DOHH2 (cell line): ENCODE measurements at regions not wholly inside any gene's neighbourhood (a gene's known extent, or its start where the extent isn't known, plus 50 kb on each side); places are given as distances from the start of the nearest gene placed in this dataset.

Experiments used
- H3F3A ChIP-seq: fragments of 200-600 bp; sonication (generic), shearing (Covaris generic); 2 replicates; pipeline ENCODE4 v1.6.0; 2016; ENCODE audit warnings: antibody characterized with exemption, mild to moderate bottlenecking; ENCODE audit not compliant: control insufficient read depth, insufficient read depth
- H3K27ac ChIP-seq: fragments of 200-600 bp; sonication (generic); 2 replicates; pipeline ENCODE4 v1.5.1; 2014; ENCODE audit warnings: low read depth, mild to moderate bottlenecking, low read length, moderate library complexity
- H3K27me3 ChIP-seq: fragments of 200-600 bp; sonication (generic); 2 replicates; pipeline ENCODE4 v1.6.1; 2014; ENCODE audit warnings: mild to moderate bottlenecking, low read length, mixed read lengths; ENCODE audit not compliant: control insufficient read depth
- H3K36me3 ChIP-seq: fragments of 200-600 bp; sonication (generic); 2 replicates; pipeline ENCODE4 v1.6.1; 2014; ENCODE audit warnings: mild to moderate bottlenecking, low read length, moderate library complexity, mixed read lengths; ENCODE audit not compliant: control insufficient read depth
- H3K4me1 ChIP-seq: fragments of 200-600 bp; sonication (generic); 2 replicates; pipeline ENCODE4 v1.6.1; 2014; ENCODE audit warnings: mild to moderate bottlenecking, low read length, mixed read lengths; ENCODE audit not compliant: control insufficient read depth
- H3K4me2 ChIP-seq: fragments of 200-600 bp; sonication (generic); 2 replicates; pipeline ENCODE4 v1.6.0; 2014; ENCODE audit warnings: mild to moderate bottlenecking, low read length, moderate library complexity
- H3K4me3 ChIP-seq: fragments of 200-600 bp; sonication (generic); 2 replicates; pipeline ENCODE4 v1.5.1; 2014; ENCODE audit warnings: mild to moderate bottlenecking, low read length, mixed read lengths
- H3K79me2 ChIP-seq: fragments of 200-600 bp; sonication (generic); 2 replicates; pipeline ENCODE4 v1.6.1; 2014; ENCODE audit warnings: mild to moderate bottlenecking, low read length, mixed read lengths; ENCODE audit not compliant: control insufficient read depth
- H3K9me2 ChIP-seq: fragments of 200-600 bp; sonication (generic); replicated peaks from 2 replicates; pipeline ENCODE4 v1.6.1; 2014; ENCODE audit warnings: mild to moderate bottlenecking, low read length, mixed read lengths; ENCODE audit not compliant: control insufficient read depth
- H3K9me3 ChIP-seq: fragments of 200-600 bp; sonication (generic); 2 replicates; pipeline ENCODE4 v1.6.1; 2014; ENCODE audit warnings: antibody characterized with exemption, low read length, mixed read lengths; ENCODE audit not compliant: control insufficient read depth, insufficient read depth
- H4K20me1 ChIP-seq: fragments of 200-600 bp; sonication (generic); 2 replicates; pipeline ENCODE4 v1.6.0; 2014; ENCODE audit warnings: low read depth, mild to moderate bottlenecking, antibody characterized with exemption, low read length, moderate library complexity; ENCODE audit not compliant: control insufficient read depth, insufficient read depth
- CTCF ChIP-seq: fragments of 200-600 bp; sonication (generic); IDR thresholded peaks from one replicate; pipeline ENCODE4 v1.5.1; 2014; ENCODE audit warnings: antibody characterized with exemption, mild to moderate bottlenecking, low read depth, low read length; ENCODE audit not compliant: poor library complexity, severe bottlenecking
- EZH2phosphoT487 ChIP-seq: fragments of 200-600 bp; sonication (generic); IDR thresholded peaks from 2 replicates; pipeline ENCODE4 v1.6.1; 2017; ENCODE audit warnings: borderline replicate concordance, mild to moderate bottlenecking, antibody characterized with exemption, low read length, moderate library complexity, mixed read lengths

- TF ChIP-seq EZH2phosphoT487 (no peak), CTCF (no peak)
- H3K27ac ChIP-seq: no peak overlapping the region
- no peaks in the 10 kb centered on the region for H4K20me1 ChIP-seq
- H3K9me2 ChIP-seq: no peaks in the 10 kb centered on the region
- H3K79me2 ChIP-seq: no peaks in the 10 kb centered on the region
- H3K4me3 ChIP-seq: no peak overlapping the region
- H3K4me2 ChIP-seq: no peak overlapping the region
- no peaks in the 10 kb centered on the region for H3K36me3 ChIP-seq
- no peaks in the 10 kb centered on the region for H3F3A ChIP-seq
- H3K4me1 ChIP-seq: no peaks in the 10 kb centered on the region
- H3K9me3 ChIP-seq: no peaks in the 10 kb centered on the region
- no peaks in the 10 kb centered on the region for H3K27me3 ChIP-seq
Observed at GRCh38 chr2:160583813-160584537, 90.4 kb upstream of the RBMS1 start.

GRCh38 chr2:160584972-160585494 is 91.4 kb upstream of the RBMS1 start:
- H3K79me2 ChIP-seq: no peaks in the 10 kb centered on the region
- no peak overlapping the region for H3K27ac ChIP-seq
- no peaks in the 10 kb centered on the region for H3K4me1 ChIP-seq
- no peaks in the 10 kb centered on the region for H3K9me2 ChIP-seq
- no peaks in the 10 kb centered on the region for H3K27me3 ChIP-seq
- no peaks in the 10 kb centered on the region for H3K9me3 ChIP-seq
- H3K4me3 ChIP-seq: no peak overlapping the region
- no peak for TF ChIP-seq EZH2phosphoT487
- TF ChIP-seq CTCF: no peak
- H4K20me1 ChIP-seq: no peaks in the 10 kb centered on the region
- no peak overlapping the region for H3K4me2 ChIP-seq
- no peaks in the 10 kb centered on the region for H3K36me3 ChIP-seq
- no peaks in the 10 kb centered on the region for H3F3A ChIP-seq

- Histone ChIP-seq H3K36me3 (no peaks in the 10 kb centered on the region), H4K20me1 (no peaks in the 10 kb centered on the region), H3K4me3 (no peak overlapping the region), H3K9me3 (no peaks in the 10 kb centered on the region), H3K9me2 (no peaks in the 10 kb centered on the region), H3K27ac (no peak overlapping the region), H3K79me2 (no peaks in the 10 kb centered on the region), H3K4me2 (no peak overlapping the region), H3F3A (no peaks in the 10 kb centered on the region), H3K27me3 (no peaks in the 10 kb centered on the region), H3K4me1 (no peaks in the 10 kb centered on the region)
- TF ChIP-seq CTCF: no peak
- TF ChIP-seq EZH2phosphoT487: no peak
Observed at GRCh38 chr2:160590664-160591063, 97.1 kb upstream of the RBMS1 start.
